Erythroblast (primary cell): ENCODE measurements at regions not wholly inside any gene's neighbourhood (a gene's known extent, or its start where the extent isn't known, plus 50 kb on each side); places are given as distances from the start of the nearest gene placed in this dataset.

ENCODE experiments used
- GATA1 ChIP-seq: IDR thresholded peaks from 2 replicates; pipeline ENCODE4 v1.6.1; 2011; ENCODE audit warnings: low read depth, mild to moderate bottlenecking, control low read depth, low read length, moderate library complexity
- POLR2A ChIP-seq: IDR thresholded peaks from 2 replicates; pipeline ENCODE4 v1.6.1; 2011; ENCODE audit warnings: mild to moderate bottlenecking, low read length

- TF ChIP-seq POLR2A, result no peak
- no peak for TF ChIP-seq GATA1
These were observed 581.1 kb upstream of the GBE1 start for GRCh38 chr3:82342521-82342920.
